Epithelial cell of proximal tubule (primary cell): ENCODE measurements at regions not wholly inside any gene's neighbourhood (a gene's known extent, or its start where the extent isn't known, plus 50 kb on each side); places are given as distances from the start of the nearest gene placed in this dataset.

ENCODE experiments used
- DNase-seq: peaks from one replicate; pipeline ENCODE4 v3.0.0-alpha.2; 2011; ENCODE audit warnings: low read depth
- H3K4me3 ChIP-seq: 2 replicates; pipeline ENCODE4 v1.5.1; 2011; ENCODE audit warnings: low read depth, mild to moderate bottlenecking, low read length
- CTCF ChIP-seq: conservative IDR thresholded peaks from 2 replicates; pipeline ENCODE4 v1.5.1; 2012; ENCODE audit warnings: low read depth, mild to moderate bottlenecking, low read length

- no peak for DNase-seq
- no peak for TF ChIP-seq CTCF
- H3K4me3 ChIP-seq = no peak overlapping the region
Measured at GRCh38 chr7:41035794-41036193, 667.1 kb downstream of the INHBA start.

GRCh38 chr7:41033500-41033899 lies 669.4 kb downstream of the INHBA start:
- H3K4me3 ChIP-seq = no peak overlapping the region
- TF ChIP-seq CTCF = no peak
- no peak for DNase-seq

GRCh38 chr7:41030673-41031072 lies 672.2 kb downstream of the INHBA start:
- no peak overlapping the region for H3K4me3 ChIP-seq
- TF ChIP-seq CTCF = no peak
- no peak for DNase-seq

GRCh38 chr7:41029072-41029499 lies 673.8 kb downstream of the INHBA start:
- no peak overlapping the region for H3K4me3 ChIP-seq
- DNase-seq = peak; percentile 100
- no peak for TF ChIP-seq CTCF

- TF ChIP-seq CTCF = no peak
- no peak overlapping the region for H3K4me3 ChIP-seq
- no peak for DNase-seq
Measured at GRCh38 chr7:41028580-41028979, 674.3 kb downstream of the INHBA start.

GRCh38 chr7:41027428-41028115 lies 675.3 kb downstream of the INHBA start:
- DNase-seq = peak; percentile 98
- no peak overlapping the region for H3K4me3 ChIP-seq
- no peak for TF ChIP-seq CTCF

- DNase-seq = no peak
- H3K4me3 ChIP-seq = no peak overlapping the region
- TF ChIP-seq CTCF = no peak
Measured at GRCh38 chr7:41024126-41024525, 678.8 kb downstream of the INHBA start.
